HG03469 (cell line): ENCODE measurements at regions not wholly inside any gene's neighbourhood (a gene's known extent, or its start where the extent isn't known, plus 50 kb on each side); places are given as distances from the start of the nearest gene placed in this dataset.

Experiments
- ATAC-seq: cut with Tn5 transposase; IDR thresholded peaks from one replicate; pipeline ENCODE4 v1.9.1; 2021; ENCODE audit warnings: mild to moderate bottlenecking, moderate library complexity, moderate number of reproducible peaks; ENCODE audit not compliant: unreplicated experiment

DNA sequence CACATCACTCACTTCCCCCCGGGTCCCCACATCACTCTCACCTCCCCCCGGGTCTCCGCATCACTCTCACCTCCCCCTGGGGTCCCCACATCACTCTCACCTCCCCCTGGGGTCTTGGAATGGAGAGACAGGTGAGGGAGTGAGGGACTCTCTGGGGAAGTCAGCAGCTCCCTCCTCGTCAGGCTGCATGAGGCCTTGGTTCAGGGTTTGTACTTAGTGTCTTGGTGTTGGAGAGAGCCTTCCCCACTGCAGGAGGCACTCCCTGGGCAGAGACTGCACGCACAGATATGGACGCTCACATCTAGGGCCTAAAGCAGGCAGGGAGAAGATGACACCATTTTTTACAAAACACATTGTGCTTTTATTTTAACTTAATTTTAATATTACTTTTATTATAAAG is 56.5 kb upstream of the IRX4 start:
- no peak for ATAC-seq

DNA sequence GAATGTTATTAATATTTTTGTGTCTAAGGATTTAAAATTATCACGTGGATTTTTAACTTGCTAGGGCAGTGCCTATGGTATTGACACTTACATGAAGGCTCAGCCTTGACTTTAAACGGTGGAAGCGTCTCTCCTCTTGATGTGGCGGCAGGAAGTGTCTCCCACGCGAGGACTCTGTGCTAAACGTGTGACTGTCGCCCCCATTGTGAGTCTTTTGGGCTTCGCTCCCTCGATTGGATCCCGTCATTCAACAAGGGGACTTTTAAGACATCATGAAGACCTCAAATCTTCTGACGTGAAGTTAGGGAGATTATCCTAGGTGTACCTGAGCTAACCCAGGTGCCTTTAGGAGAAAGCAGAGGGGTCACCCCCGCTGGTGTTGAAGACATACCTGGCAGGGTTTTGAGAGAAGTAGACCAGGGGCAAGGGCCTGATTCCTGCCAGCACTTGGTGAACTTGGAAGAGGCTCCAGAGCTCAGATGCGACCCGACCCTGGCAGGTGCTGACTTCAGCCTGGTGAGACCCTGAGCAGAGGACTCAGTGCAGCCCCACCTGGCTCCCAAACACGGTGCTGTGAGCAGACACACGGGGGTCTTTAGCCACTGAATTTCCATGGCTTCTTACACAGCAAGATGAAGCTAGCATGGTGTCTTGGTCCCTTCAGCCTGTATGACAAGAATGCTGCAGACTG is 55.7 kb upstream of the IRX4 start:
- ATAC-seq: no peak

- no peak for ATAC-seq
These were observed 54.9 kb upstream of the IRX4 start for GRCh38 chr5:1937590-1937989.

- ATAC-seq: no peak
These were observed 54.2 kb upstream of the IRX4 start for GRCh38 chr5:1936901-1937300.

DNA sequence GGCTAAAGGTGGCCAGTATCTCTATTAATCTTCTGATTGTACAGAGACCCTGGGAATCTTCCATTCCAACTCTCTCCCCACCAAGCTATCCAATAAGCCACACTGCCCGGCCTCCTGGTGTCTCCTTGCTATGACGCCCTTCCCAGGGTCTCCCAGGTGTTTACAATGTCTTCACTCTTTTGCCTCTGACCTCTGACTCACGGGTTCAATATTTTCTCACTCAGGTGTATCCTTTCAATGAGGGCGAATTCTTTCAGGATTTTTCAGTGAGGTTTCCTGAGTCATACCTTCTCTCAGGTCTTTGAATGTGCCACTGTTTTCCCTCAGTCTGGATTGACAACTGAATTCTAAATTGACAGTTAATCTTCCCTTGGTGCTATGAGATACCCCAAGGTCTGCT is 53.7 kb upstream of the IRX4 start:
- no peak for ATAC-seq

DNA sequence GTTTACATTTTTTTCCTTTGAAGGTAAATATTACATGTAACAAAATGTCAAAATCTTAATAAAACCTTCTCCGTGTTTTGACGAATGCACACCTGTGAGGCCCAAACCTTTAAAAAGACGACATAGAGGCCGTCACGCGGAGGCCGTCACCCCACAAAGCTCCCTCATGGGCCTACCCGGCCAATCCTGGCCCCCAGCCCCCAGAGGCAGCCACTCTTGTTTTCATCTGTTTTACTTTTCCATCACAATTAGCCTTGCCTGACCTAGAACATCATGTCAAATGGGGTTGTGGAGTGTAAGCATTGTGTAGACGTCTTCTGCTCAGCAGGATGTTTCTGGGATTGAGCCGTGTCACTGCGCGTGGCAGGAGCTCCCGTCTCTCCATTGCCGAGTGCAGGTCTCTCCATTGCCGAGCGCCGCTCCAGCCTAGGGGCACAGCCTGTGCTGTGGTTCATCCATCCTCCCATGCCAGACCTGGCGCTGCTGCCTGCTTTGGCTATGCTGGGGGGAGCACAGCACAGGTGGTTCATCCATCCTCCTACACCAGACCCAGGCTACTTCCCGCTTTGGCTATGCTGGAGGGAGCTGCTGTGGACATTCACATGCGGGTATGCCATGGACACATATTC is 52.2 kb upstream of the IRX4 start:
- ATAC-seq: no peak

DNA sequence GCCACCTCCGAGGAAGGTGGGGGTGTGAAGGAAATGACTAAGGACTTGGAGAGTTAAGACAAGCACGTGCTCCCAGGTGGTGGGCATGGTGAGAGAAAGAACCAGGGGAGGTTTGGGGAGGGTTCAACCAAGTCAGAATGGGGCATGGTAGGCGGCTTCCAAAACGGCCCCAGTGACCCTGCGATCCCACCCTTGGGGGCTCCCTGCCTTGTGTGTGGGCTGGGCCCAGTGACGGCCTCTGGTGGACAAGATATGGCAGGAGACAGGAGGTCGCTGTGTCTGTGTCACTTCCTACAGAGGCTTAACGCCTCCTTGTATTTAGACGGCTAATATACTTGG is 51.3 kb upstream of the IRX4 start:
- no peak for ATAC-seq

DNA sequence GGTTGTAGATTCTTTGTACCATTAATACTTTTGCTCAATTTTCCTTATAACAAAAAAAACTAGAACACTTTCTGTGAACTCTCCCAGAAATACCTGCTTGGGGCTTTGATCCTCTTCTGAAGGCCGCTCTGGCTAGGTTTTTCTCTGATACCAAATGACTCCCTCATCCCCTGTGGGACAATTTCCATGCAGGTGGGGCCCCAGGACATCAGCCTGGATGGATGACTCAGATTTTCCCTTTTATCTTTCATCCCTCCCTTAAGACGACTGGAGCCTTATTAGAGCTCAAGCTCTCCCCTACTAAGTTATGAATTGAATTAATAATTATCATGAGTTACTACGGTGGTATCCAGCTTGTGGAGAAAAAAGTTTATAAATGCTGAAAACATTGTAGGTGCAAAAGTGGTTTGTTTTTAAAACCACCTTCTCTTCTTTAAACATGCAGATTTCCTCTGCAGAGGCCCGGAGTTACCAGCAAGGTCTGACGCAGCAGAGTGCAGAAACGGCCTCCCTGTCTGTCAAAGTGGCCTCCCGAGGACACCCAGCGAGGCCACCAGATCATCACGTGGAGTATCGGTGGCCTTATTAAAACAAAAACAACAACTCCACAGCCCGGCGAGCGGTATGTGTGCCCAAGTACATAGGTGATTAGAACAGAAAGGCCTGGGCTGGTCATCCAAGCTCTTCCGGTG is 50.8 kb upstream of the IRX4 start:
- no peak for ATAC-seq
